ENCODE measurements at regions not wholly inside any gene's neighbourhood (a gene's known extent, or its start where the extent isn't known, plus 50 kb on each side); places are given as distances from the start of the nearest gene placed in this dataset.

GRCh38 chr7:57361406-57361805, 88.6 kb upstream of the ZNF716 start:
- TF ChIP-seq SIN3A (IDR thresholded peaks at IDR 0.05; ENCODE audit: borderline replicate concordance, low read depth, low read length) (no peak), CTCF (IDR thresholded peaks at IDR 0.05) (no peak), POLR2AphosphoS5 (IDR thresholded peaks at IDR 0.05; ENCODE audit: low read depth, low read length) (no peak), REST (IDR thresholded peaks at IDR 0.05; ENCODE audit: low read depth, low read length) (no peak), MXI1 (IDR thresholded peaks at IDR 0.05; ENCODE audit: low read depth, low read length) (no peak), RCOR1 (IDR thresholded peaks at IDR 0.05; ENCODE audit: low read length) (no peak), USF1 (IDR thresholded peaks at IDR 0.05; ENCODE audit: borderline replicate concordance, low read depth) (no peak), NRF1 (IDR thresholded peaks at IDR 0.05; ENCODE audit: low read depth, low read length) (no peak), TAF1 (IDR thresholded peaks at IDR 0.05; ENCODE audit: borderline replicate concordance, low read depth, low read length) (no peak), MAX (IDR thresholded peaks at IDR 0.05; ENCODE audit: low read depth) (no peak), GABPA (IDR thresholded peaks at IDR 0.05; ENCODE audit: low read depth) (no peak), RAD21 (IDR thresholded peaks at IDR 0.05; ENCODE audit: low read length) (no peak), RXRA (IDR thresholded peaks at IDR 0.05; ENCODE audit: borderline replicate concordance, low read depth) (no peak)
